B cell (primary cell): ENCODE measurements at regions not wholly inside any gene's neighbourhood (a gene's known extent, or its start where the extent isn't known, plus 50 kb on each side); places are given as distances from the start of the nearest gene placed in this dataset.

ENCODE experiments used
- ATAC-seq: fragments of 200-7000 bp; cut with Tn5 transposase; one replicate; pipeline ENCODE4 v1.10.0; 2021; ENCODE audit warnings: low read depth, mild to moderate bottlenecking, moderate number of reproducible peaks, moderate library complexity
- CTCF ChIA-PET: fragments of 350-600 bp; sonication (Branson Sonifier 250); formaldehyde crosslinking; loops from one replicate; lab custom pipeline; 2021; ENCODE audit warnings: antibody characterized with exemption, inconsistent platforms; lab: Charles Lee
- POLR2A ChIA-PET: fragments of 350-600 bp; sonication (Branson Sonifier 250); formaldehyde crosslinking; loops from one replicate; lab custom pipeline; 2021; ENCODE audit warnings: antibody characterized with exemption; lab: Charles Lee
- DNase-seq: peaks from one replicate; pipeline ENCODE4 v3.0.0; 2013
- H2AFZ ChIP-seq: 2 replicates; pipeline ENCODE4 v1.6.1; 2012; ENCODE audit warnings: mild to moderate bottlenecking, low read depth, low read length; ENCODE audit not compliant: insufficient read depth, poor library complexity, severe bottlenecking
- H3K27ac ChIP-seq, 2 donors: 1 replicate in 1 of 2; 2 replicates in 1 of 2; pipeline ENCODE4 v1.5.1; 2012 to 2013; ENCODE audit warnings: low read length in 2 of 2, mild to moderate bottlenecking in 2 of 2, moderate library complexity in 1 of 2
- H3K27me3 ChIP-seq, 4 experiments: fragments of 200-600 bp in 1 of 4; sonication (generic) in 1 of 4; replicated peaks in 1 of 4; 1 replicate in 2 of 4; 2 replicates in 2 of 4; pipeline versions ENCODE4 v1.6.1 to v1.7.0; 2013 to 2016; ENCODE audit warnings: low read length in 3 of 4, mild to moderate bottlenecking in 2 of 4, mixed read lengths in 1 of 4, moderate library complexity in 1 of 4; ENCODE audit not compliant: insufficient read depth in 4 of 4, control insufficient read depth in 3 of 4; ENCODE audit errors: control extremely low read depth in 1 of 4
- H3K36me3 ChIP-seq, 2 experiments: replicated peaks in 1 of 2; 1 replicate in 1 of 2; 2 replicates in 1 of 2; pipeline versions ENCODE4 v1.6.1 to v1.7.1; 2013; ENCODE audit warnings: low read length in 1 of 2; ENCODE audit not compliant: insufficient read depth in 2 of 2, control insufficient read depth in 1 of 2; ENCODE audit errors: control extremely low read depth in 1 of 2, extremely low read depth in 1 of 2
- H3K4me1 ChIP-seq, 2 donors: fragments of 200-600 bp in 1 of 2; sonication (generic) in 1 of 2; 1 replicate in 1 of 2; 2 replicates in 1 of 2; pipeline versions ENCODE4 v1.5.1 to v1.6.1; 2013 to 2017; ENCODE audit warnings: low read length in 2 of 2; ENCODE audit not compliant: control insufficient read depth in 2 of 2, insufficient read depth in 2 of 2
- H3K4me2 ChIP-seq: replicated peaks from 2 replicates; pipeline ENCODE3; 2012; ENCODE audit warnings: mild to moderate bottlenecking, low read depth, low read length; ENCODE audit not compliant: poor library complexity, severe bottlenecking
- H3K4me3 ChIP-seq, 5 experiments: fragments of 200-600 bp in 1 of 5; sonication (generic) in 1 of 5; 1 replicate in 3 of 5; 2 replicates in 2 of 5; pipeline versions ENCODE4 v1.5.1 to v1.7.0; 2011 to 2016; ENCODE audit warnings: low read length in 4 of 5, mild to moderate bottlenecking in 4 of 5, low read depth in 2 of 5, control low read depth in 1 of 5, moderate library complexity in 1 of 5; ENCODE audit not compliant: insufficient read depth in 1 of 5; ENCODE audit errors: control extremely low read depth in 1 of 5, extremely low read depth in 1 of 5
- H3K79me2 ChIP-seq: fragments of 200-600 bp; sonication (generic); one replicate; pipeline ENCODE4 v1.6.0; 2016; ENCODE audit warnings: low read length; ENCODE audit not compliant: control insufficient read depth, insufficient read depth
- H3K9ac ChIP-seq: fragments of 200-600 bp; sonication (generic); 2 replicates; pipeline ENCODE4 v1.6.1; 2017; ENCODE audit warnings: mild to moderate bottlenecking, low read length, moderate library complexity
- H3K9me3 ChIP-seq, 3 donors: one replicate each; pipeline versions ENCODE4 v1.6.1 to v1.7.1; 2013; ENCODE audit warnings: low read length in 2 of 3; ENCODE audit not compliant: control insufficient read depth in 2 of 3, insufficient read depth in 1 of 3; ENCODE audit errors: control extremely low read depth in 1 of 3
- H4K20me1 ChIP-seq: 2 replicates; pipeline ENCODE4 v1.6.0; 2012; ENCODE audit warnings: mild to moderate bottlenecking, low read length; ENCODE audit not compliant: insufficient read depth, control insufficient read depth, poor library complexity, severe bottlenecking
- H3K27ac Mint-ChIP-seq: one replicate; pipeline ENCODE4 v1.8.0; 2021; ENCODE audit warnings: mixed read lengths
- H3K27me3 Mint-ChIP-seq: one replicate; pipeline ENCODE4 v1.8.0; 2021; ENCODE audit warnings: mixed read lengths
- H3K4me1 Mint-ChIP-seq: one replicate; pipeline ENCODE4 v1.8.0; 2021; ENCODE audit warnings: mixed read lengths
- H3K4me3 Mint-ChIP-seq: one replicate; pipeline ENCODE4 v1.8.0; 2021; ENCODE audit warnings: mixed read lengths
- H3K9me3 Mint-ChIP-seq: one replicate; pipeline ENCODE4 v1.8.0; 2022; ENCODE audit warnings: mixed read lengths; ENCODE audit not compliant: insufficient read depth
- EZH2 ChIP-seq: IDR thresholded peaks from 2 replicates; pipeline ENCODE4 v1.6.1; 2012; ENCODE audit warnings: borderline replicate concordance, low read depth, mild to moderate bottlenecking, moderate library complexity, low read length; ENCODE audit not compliant: insufficient read depth, poor library complexity, severe bottlenecking
- WGBS: methylation state at CpG from one replicate; pipeline ENCODE4 v1.1.5; 2013; ENCODE audit warnings: missing lambda C conversion rate; ENCODE audit not compliant: insufficient coverage; 5-methylcytosine and 5-hydroxymethylcytosine counted together
- intact Hi-C: fragments of 100-400 bp; cut with micrococcal nuclease; formaldehyde crosslinking; loops from one replicate; pipeline ENCODE4 v1.10.0; 2022
- TF ChIP-seq, protein P1 (sequence below): fragments of 200-600 bp; IDR thresholded peaks from one replicate; pipeline ENCODE4 v1.8.0; 2022; ENCODE audit warnings: antibody characterized with exemption, mild to moderate bottlenecking

DNA sequence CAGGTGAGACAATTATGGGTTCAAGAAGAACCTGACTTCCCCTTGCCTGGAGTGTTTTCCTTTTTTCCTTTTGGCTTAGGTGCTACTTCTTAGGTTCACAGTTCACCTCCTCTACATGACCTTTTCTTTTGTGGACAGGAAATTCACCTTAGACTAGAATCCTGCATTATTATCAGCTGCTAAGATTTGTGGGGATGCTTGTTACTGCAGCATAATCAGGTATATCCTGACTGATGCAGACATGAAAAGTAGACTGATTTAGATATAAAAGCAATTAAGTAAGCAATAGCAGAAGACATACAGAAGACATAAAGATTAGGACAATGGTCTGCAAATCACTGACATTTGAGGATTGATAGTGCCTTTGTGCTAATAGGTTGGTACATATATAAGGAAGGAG is 168.3 kb downstream of the SALL1 start:
- intact Hi-C loops = no loop called here
- DNase-seq (no peak), ATAC-seq (no peak)
- Histone ChIP-seq H3K9ac (no peak overlapping the region), H4K20me1 (no peaks in the 10 kb centered on the region), H3K27me3 (no peaks in the 10 kb centered on the region), H3K9me3 (peaks cover 0 to 6% (median 0%) of the 10 kb centered on the region in 3 donors), H3K4me1 (no peaks in the 10 kb centered on the region), H3K27ac (no peak overlapping the region), H3K79me2 (no peaks in the 10 kb centered on the region), H2AFZ (no peak overlapping the region), H3K4me3 (no peak overlapping the region), H3K4me2 (no peak overlapping the region), H3K36me3 (no peaks in the 10 kb centered on the region)
- ChIA-PET POLR2A (no interaction called here), CTCF (no interaction called here)
- Mint-ChIP-seq H3K4me3 (no peak overlapping the region), H3K9me3 (peaks cover 7% of the 10 kb centered on the region), H3K27ac (no peak overlapping the region), H3K4me1 (no peaks in the 10 kb centered on the region), H3K27me3 (peaks cover 4% of the 10 kb centered on the region)
- TF ChIP-seq EZH2 = no peak
- TF ChIP-seq, protein P1, sequence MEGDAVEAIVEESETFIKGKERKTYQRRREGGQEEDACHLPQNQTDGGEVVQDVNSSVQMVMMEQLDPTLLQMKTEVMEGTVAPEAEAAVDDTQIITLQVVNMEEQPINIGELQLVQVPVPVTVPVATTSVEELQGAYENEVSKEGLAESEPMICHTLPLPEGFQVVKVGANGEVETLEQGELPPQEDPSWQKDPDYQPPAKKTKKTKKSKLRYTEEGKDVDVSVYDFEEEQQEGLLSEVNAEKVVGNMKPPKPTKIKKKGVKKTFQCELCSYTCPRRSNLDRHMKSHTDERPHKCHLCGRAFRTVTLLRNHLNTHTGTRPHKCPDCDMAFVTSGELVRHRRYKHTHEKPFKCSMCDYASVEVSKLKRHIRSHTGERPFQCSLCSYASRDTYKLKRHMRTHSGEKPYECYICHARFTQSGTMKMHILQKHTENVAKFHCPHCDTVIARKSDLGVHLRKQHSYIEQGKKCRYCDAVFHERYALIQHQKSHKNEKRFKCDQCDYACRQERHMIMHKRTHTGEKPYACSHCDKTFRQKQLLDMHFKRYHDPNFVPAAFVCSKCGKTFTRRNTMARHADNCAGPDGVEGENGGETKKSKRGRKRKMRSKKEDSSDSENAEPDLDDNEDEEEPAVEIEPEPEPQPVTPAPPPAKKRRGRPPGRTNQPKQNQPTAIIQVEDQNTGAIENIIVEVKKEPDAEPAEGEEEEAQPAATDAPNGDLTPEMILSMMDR = no peak

GRCh38 chr16:50981951-50982350 is 169.1 kb downstream of the SALL1 start:
- WGBS = 87% methylated on average over 6 of the region's 6 CpGs
- Histone ChIP-seq H3K9ac (no peak overlapping the region), H3K4me3 (no peak overlapping the region), H4K20me1 (no peaks in the 10 kb centered on the region), H3K79me2 (no peaks in the 10 kb centered on the region), H3K27me3 (no peaks in the 10 kb centered on the region), H3K27ac (no peak overlapping the region), H3K36me3 (no peaks in the 10 kb centered on the region), H2AFZ (no peak overlapping the region), H3K4me1 (no peaks in the 10 kb centered on the region), H3K4me2 (no peak overlapping the region), H3K9me3 (peaks cover 0 to 3% (median 0%) of the 10 kb centered on the region in 3 donors)
- ATAC-seq (no peak), DNase-seq (no peak)
- Mint-ChIP-seq H3K27me3 (peaks cover 4% of the 10 kb centered on the region), H3K4me3 (no peak overlapping the region), H3K27ac (no peak overlapping the region), H3K4me1 (no peaks in the 10 kb centered on the region), H3K9me3 (peaks cover 7% of the 10 kb centered on the region)
- intact Hi-C loops = no loop called here
- ChIA-PET POLR2A (no interaction called here), CTCF (no interaction called here)
- no peak for TF ChIP-seq EZH2
- TF ChIP-seq, protein P1 = no peak
